GM06990 (cell line): ENCODE measurements at regions not wholly inside any gene's neighbourhood (a gene's known extent, or its start where the extent isn't known, plus 50 kb on each side); places are given as distances from the start of the nearest gene placed in this dataset.

Source experiments
- DNase-seq: peaks from one replicate; pipeline ENCODE4 v3.0.0-alpha.2; 2011; ENCODE audit not compliant: insufficient read length; ENCODE audit errors: extremely low read depth
- H3K27me3 ChIP-seq: replicated peaks from 2 replicates; pipeline ENCODE4 v1.6.0; 2011; ENCODE audit warnings: low read length; ENCODE audit not compliant: control insufficient read depth, insufficient read depth
- H3K36me3 ChIP-seq: 2 replicates; pipeline ENCODE4 v1.5.1; 2011; ENCODE audit warnings: low read length; ENCODE audit not compliant: control insufficient read depth, insufficient read depth
- H3K4me3 ChIP-seq: replicated peaks from 2 replicates; pipeline ENCODE4 v1.5.1; 2011; ENCODE audit warnings: low read depth, mild to moderate bottlenecking, control low read depth, low read length
- TF ChIP-seq, protein P1 (sequence below): IDR thresholded peaks from 2 replicates; pipeline ENCODE4 v1.5.1; 2011; ENCODE audit warnings: low read length, control low read depth, mild to moderate bottlenecking, inconsistent platforms; ENCODE audit not compliant: insufficient read depth, poor library complexity, severe bottlenecking

- Histone ChIP-seq H3K4me3 (no peak overlapping the region), H3K36me3 (no peaks in the 10 kb centered on the region), H3K27me3 (no peaks in the 10 kb centered on the region)
- TF ChIP-seq, protein P1, sequence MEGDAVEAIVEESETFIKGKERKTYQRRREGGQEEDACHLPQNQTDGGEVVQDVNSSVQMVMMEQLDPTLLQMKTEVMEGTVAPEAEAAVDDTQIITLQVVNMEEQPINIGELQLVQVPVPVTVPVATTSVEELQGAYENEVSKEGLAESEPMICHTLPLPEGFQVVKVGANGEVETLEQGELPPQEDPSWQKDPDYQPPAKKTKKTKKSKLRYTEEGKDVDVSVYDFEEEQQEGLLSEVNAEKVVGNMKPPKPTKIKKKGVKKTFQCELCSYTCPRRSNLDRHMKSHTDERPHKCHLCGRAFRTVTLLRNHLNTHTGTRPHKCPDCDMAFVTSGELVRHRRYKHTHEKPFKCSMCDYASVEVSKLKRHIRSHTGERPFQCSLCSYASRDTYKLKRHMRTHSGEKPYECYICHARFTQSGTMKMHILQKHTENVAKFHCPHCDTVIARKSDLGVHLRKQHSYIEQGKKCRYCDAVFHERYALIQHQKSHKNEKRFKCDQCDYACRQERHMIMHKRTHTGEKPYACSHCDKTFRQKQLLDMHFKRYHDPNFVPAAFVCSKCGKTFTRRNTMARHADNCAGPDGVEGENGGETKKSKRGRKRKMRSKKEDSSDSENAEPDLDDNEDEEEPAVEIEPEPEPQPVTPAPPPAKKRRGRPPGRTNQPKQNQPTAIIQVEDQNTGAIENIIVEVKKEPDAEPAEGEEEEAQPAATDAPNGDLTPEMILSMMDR = no peak
- no peak for DNase-seq
These were observed 154.5 kb downstream of the CD83 start for GRCh38 chr6:14271789-14272736.

DNA sequence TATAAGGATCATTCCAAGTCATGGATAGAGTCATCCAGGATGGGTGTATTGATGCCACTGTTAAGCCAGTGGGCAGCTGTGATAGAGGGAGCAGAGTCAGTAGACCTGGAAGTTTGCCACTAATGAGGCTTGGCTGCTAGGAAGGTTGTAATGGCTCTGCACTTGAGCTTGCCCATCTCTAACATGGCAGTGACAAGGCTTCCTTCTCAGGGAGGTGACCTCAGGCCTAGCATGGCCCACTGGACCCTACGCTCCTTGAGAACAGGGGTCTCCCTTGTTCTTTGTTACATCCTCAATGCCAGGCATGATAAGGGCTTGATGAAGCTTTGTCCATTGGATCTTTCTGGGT lies 155.1 kb downstream of the CD83 start:
- DNase-seq = no peak
- Histone ChIP-seq H3K36me3 (no peaks in the 10 kb centered on the region), H3K27me3 (no peaks in the 10 kb centered on the region), H3K4me3 (no peak overlapping the region)
- TF ChIP-seq, protein P1 = no peak

GRCh38 chr6:14273191-14273590 lies 155.6 kb downstream of the CD83 start:
- Histone ChIP-seq H3K4me3 (no peak overlapping the region), H3K27me3 (no peaks in the 10 kb centered on the region), H3K36me3 (no peaks in the 10 kb centered on the region)
- no peak for DNase-seq
- TF ChIP-seq, protein P1 = no peak

DNA sequence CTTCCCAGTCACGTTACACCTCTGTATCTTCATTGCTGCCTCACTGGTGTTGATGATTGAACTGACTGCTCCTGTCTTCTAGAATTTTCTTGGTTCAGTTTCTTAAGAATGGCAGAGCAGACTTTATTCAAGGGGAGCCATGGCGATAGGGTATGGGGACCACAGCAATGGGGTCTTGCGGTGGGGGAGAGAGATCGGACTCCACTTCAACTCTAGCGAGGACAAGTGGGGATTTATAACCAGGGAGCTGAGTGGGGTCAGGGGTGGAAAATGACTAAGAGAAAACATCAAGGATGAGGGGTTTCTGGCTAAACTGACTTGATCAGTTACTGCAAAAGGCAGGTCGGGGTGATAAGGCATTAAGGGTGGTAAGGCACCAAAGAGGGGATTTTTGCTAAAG lies 156.4 kb downstream of the CD83 start:
- TF ChIP-seq, protein P1 = no peak
- no peak for DNase-seq
- no peaks in the 10 kb centered on the region for H3K36me3 ChIP-seq

GRCh38 chr6:14274546-14275492 lies 157.2 kb downstream of the CD83 start:
- TF ChIP-seq, protein P1 = no peak
- H3K27me3 ChIP-seq = no peaks in the 10 kb centered on the region
- no peaks in the 10 kb centered on the region for H3K36me3 ChIP-seq
- no peak overlapping the region for H3K4me3 ChIP-seq
- DNase-seq = no peak

More for the DNA sequence above, 156.4 kb downstream of the CD83 start:
- H3K4me3 ChIP-seq = no peak overlapping the region
- no peaks in the 10 kb centered on the region for H3K27me3 ChIP-seq
